ENCODE measurements at regions not wholly inside any gene's neighbourhood (a gene's known extent, or its start where the extent isn't known, plus 50 kb on each side); places are given as distances from the start of the nearest gene placed in this dataset.
A peak's percentile ranks its signal among the peaks of the same experiment; 100 is the strongest.

DNA sequence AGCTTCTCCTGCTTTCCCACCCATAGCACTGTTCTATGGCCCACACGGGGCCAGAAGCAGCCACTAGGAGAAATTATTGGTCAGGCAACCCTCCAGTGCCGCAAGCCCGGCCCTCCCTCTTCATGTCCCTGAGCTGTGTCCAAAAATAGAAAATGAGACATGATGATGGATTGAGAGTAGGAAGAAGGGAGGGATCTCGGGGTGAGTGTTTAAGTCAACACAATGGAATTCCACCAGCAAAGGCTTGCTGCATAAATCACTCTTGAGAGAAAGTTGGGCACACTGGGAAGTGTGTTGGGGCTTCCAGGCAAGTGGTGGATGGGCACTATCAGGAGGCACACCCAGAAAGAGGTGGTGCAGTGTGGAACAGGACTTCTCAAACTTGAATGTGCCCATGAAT, 94.2 kb downstream of the LLPH start:
- Histone ChIP-seq H3K4me3 (no peak overlapping the region), H3K27me3 (no peaks in the 10 kb centered on the region), H3K27ac (peak overlapping the region; percentile 10 to 76 (median 46)), H3K9me3 (no peaks in the 10 kb centered on the region), H3K36me3 (replicated peaks in 1 of 2; ENCODE audit: insufficient read depth in 1 of 2, low read depth in 2 of 2) (no peaks in the 10 kb centered on the region), H3K4me1 (peaks cover 10% of the 10 kb centered on the region)
- DNase-seq (peak; percentile 21 to 56 (median 36)), ATAC-seq (peak; percentile 96)
- 9 to 17% methylated on average over 4 of the region's 4 CpGs for WGBS, 2 donors
- TF ChIP-seq, protein P1, sequence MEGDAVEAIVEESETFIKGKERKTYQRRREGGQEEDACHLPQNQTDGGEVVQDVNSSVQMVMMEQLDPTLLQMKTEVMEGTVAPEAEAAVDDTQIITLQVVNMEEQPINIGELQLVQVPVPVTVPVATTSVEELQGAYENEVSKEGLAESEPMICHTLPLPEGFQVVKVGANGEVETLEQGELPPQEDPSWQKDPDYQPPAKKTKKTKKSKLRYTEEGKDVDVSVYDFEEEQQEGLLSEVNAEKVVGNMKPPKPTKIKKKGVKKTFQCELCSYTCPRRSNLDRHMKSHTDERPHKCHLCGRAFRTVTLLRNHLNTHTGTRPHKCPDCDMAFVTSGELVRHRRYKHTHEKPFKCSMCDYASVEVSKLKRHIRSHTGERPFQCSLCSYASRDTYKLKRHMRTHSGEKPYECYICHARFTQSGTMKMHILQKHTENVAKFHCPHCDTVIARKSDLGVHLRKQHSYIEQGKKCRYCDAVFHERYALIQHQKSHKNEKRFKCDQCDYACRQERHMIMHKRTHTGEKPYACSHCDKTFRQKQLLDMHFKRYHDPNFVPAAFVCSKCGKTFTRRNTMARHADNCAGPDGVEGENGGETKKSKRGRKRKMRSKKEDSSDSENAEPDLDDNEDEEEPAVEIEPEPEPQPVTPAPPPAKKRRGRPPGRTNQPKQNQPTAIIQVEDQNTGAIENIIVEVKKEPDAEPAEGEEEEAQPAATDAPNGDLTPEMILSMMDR (IDR thresholded peaks at IDR 0.05) = peak in 1 of 7 experiments; percentile 7
- no peak for TF ChIP-seq POLR2A (IDR thresholded peaks at IDR 0.05)
- intact Hi-C loops (cut with DNase I) = no loop called here

DNA sequence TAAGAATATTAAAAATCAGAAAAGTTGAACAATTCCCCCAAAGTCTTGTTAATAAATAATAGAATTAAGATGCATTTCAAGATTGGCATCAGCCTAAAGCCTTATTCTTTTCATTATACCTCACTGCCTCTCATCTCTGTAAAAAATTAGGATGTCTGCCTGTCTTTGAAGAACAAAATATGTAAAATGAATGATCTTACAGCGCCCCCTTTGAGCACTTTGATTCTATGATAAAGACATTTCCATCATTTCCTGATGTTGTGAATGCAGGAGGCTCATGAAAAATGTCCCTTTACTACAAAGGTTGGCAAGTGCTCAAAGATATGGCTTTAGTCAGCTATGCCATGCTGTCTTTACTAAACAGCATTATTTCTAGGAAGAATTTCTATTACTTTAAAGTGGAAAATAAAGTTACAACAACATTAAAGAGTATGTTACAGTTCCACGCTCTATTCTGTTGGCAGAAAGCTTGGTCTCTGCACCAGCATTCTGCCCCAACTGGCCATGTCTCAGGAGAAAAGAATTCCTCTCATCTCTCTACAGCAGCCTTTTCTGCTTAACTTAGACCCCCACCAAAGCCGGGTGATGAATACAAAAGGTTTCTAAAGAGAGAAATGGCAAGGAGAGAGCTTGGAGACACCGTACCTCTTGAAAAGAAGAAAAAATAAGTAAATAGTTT, 95.1 kb downstream of the LLPH start:
- H3K36me3 ChIP-seq (replicated peaks in 1 of 2; ENCODE audit: insufficient read depth in 1 of 2, low read depth in 2 of 2) = no peaks in the 10 kb centered on the region
- H3K4me1 ChIP-seq = peaks cover 10% of the 10 kb centered on the region
- intact Hi-C loops (cut with DNase I) = no loop called here
- DNase-seq = no peak
- H3K9me3 ChIP-seq = no peaks in the 10 kb centered on the region
- TF ChIP-seq, protein P1 (IDR thresholded peaks at IDR 0.05) = no peak
- no peak for TF ChIP-seq POLR2A (IDR thresholded peaks at IDR 0.05)
- H3K27ac ChIP-seq = peak overlapping the region in 2 of 4 donors; percentile 54 to 76
- no peak overlapping the region for H3K4me3 ChIP-seq
- H3K27me3 ChIP-seq = no peaks in the 10 kb centered on the region
- no peak for ATAC-seq
- 51 to 52% methylated on average over 4 of the region's 4 CpGs for WGBS, 2 donors

DNA sequence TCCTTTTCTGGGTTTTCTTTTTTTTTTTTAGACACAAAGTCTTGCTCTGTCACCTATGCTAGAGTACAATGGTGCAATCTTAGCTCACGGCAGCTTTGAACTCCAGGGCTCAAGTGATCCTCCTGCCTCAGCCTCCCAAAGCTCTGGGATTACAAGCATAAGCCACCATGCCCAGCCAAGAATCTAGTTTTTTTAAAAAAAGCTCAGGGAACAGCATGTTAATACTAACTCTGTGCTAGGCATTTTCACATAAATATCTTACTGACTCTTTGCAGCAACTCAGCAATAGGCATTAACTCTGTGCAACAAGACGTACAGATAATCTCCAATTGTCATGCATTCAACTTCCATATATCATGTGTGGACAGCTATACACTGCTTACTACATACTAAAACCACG, 97.4 kb downstream of the LLPH start:
- no peaks in the 10 kb centered on the region for H3K36me3 ChIP-seq (replicated peaks in 1 of 2; ENCODE audit: insufficient read depth in 1 of 2, low read depth in 2 of 2)
- H3K4me1 ChIP-seq = peaks cover 10% of the 10 kb centered on the region
- H3K4me3 ChIP-seq = no peak overlapping the region
- DNase-seq (no peak), ATAC-seq (no peak)
- TF ChIP-seq POLR2A (IDR thresholded peaks at IDR 0.05) = no peak
- TF ChIP-seq, protein P1 (IDR thresholded peaks at IDR 0.05) = no peak
- no peaks in the 10 kb centered on the region for H3K9me3 ChIP-seq
- no peaks in the 10 kb centered on the region for H3K27me3 ChIP-seq
- H3K27ac ChIP-seq = no peak overlapping the region
- WGBS, 2 donors = 69 to 76% methylated on average over 3 of the region's 3 CpGs
- intact Hi-C loops (cut with DNase I) = no loop called here

DNA sequence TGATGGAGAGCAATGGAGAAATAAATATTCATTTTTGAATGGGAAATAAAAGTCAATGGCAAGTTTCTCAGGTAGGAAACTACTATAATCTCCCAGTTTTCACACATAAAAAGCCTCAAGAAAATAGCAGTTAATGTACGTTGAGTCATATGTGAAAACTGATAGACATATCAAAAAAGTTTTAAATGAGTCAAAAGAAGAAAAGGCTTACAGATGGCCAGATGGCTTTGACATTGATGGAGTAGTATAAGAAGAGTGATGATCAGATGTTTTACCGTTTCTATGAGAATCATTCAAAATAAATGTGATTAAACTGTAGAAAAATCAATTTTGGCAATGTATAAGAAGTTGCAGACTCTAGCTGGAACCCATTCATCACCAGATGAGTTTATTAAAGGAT, 97.8 kb downstream of the LLPH start:
- no peaks in the 10 kb centered on the region for H3K9me3 ChIP-seq
- peaks cover 10% of the 10 kb centered on the region for H3K4me1 ChIP-seq
- ATAC-seq (no peak), DNase-seq (no peak)
- no peak overlapping the region for H3K27ac ChIP-seq
- no peak overlapping the region for H3K4me3 ChIP-seq
- TF ChIP-seq POLR2A (IDR thresholded peaks at IDR 0.05) = no peak
- TF ChIP-seq, protein P1 (IDR thresholded peaks at IDR 0.05) = no peak
- no peaks in the 10 kb centered on the region for H3K27me3 ChIP-seq
- no peaks in the 10 kb centered on the region for H3K36me3 ChIP-seq (replicated peaks in 1 of 2; ENCODE audit: insufficient read depth in 1 of 2, low read depth in 2 of 2)
- 44 to 51% methylated on average over 2 of the region's 2 CpGs for WGBS, 2 donors
- intact Hi-C loops (cut with DNase I) = no loop called here

DNA sequence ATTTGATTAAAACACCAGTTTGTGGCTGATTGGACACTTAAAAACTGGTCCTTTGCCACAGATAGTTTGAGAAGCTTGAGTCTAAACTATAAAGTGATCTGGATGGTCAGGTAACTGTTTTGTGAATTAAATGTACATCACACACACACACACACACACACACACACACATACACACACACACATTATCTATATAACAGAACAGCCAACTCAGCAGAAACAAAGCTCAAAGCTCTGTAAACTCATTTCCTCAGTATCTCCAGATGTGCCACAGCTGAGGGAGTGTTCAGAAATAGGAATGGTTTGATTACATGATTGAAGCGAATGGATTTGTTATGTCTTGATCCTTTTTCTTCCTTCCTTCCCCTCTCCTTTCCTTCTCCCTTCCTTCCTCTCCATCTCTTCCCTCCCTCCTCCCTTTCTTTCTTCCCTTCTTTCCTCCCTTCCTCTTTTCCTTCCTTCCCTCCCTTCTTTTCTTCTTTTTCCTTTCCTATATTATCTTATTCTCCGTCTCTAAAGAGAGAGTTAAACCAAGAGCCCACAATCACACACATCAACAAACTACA, 100.3 kb downstream of the LLPH start:
- H3K4me1 ChIP-seq = no peaks in the 10 kb centered on the region
- ATAC-seq (no peak), DNase-seq (no peak)
- 38 to 47% methylated on average over 2 of the region's 2 CpGs for WGBS, 2 donors
- no peak overlapping the region for H3K4me3 ChIP-seq
- intact Hi-C loops (cut with DNase I) = no loop called here
- no peak overlapping the region for H3K27ac ChIP-seq
- TF ChIP-seq, protein P1 (IDR thresholded peaks at IDR 0.05) = no peak
- no peak for TF ChIP-seq POLR2A (IDR thresholded peaks at IDR 0.05)
- H3K9me3 ChIP-seq = no peaks in the 10 kb centered on the region
- H3K36me3 ChIP-seq (replicated peaks in 1 of 2; ENCODE audit: insufficient read depth in 1 of 2, low read depth in 2 of 2) = no peaks in the 10 kb centered on the region
- H3K27me3 ChIP-seq = no peaks in the 10 kb centered on the region

Measured in body of pancreas (tissue), 4 donors.